GM23248 (cell line): ENCODE measurements at regions not wholly inside any gene's neighbourhood (a gene's known extent, or its start where the extent isn't known, plus 50 kb on each side); places are given as distances from the start of the nearest gene placed in this dataset.

ENCODE experiments used
- EZH2 ChIP-seq: fragments of 200-600 bp; sonication (generic); IDR thresholded peaks from 2 replicates; pipeline ENCODE4 v1.6.1; 2018; ENCODE audit warnings: antibody characterized with exemption, mild to moderate bottlenecking; ENCODE audit not compliant: insufficient read depth, poor library complexity, severe bottlenecking
- EZH2phosphoT487 ChIP-seq: fragments of 200-600 bp; sonication (generic); IDR thresholded peaks from 2 replicates; pipeline ENCODE4 v1.6.1; 2018; ENCODE audit warnings: antibody characterized with exemption, moderate library complexity, mild to moderate bottlenecking, low read depth; ENCODE audit not compliant: insufficient read depth

DNA sequence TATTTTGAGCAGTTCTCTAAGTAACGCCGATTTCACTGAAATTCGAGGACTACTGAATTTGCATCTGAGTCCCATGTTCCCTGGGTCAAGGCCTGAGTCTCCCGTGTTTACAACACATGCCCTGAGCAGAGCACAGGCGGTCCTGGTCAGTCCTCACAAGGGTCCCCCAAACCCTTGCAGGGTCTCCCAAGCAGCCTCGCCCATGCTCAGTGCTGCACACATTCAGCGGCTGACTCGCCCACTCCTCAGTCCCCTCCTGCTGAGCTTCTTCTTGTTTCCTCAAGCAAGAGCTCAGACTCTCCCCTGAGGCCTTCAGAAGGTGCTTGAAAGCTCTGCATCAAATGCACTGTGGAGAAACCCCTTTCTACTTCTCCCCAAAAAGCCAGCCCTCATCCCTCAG is 114.6 kb downstream of the INHBB start:
- TF ChIP-seq EZH2phosphoT487 (no peak), EZH2 (no peak)
